NCI-H774 (cell line): ENCODE measurements at regions not wholly inside any gene's neighbourhood (a gene's known extent, or its start where the extent isn't known, plus 50 kb on each side); places are given as distances from the start of the nearest gene placed in this dataset.

ENCODE experiments used
- DNase-seq: peaks from one replicate; lab custom pipeline; 2025; lab: John Stamatoyannopoulos, UW

DNA sequence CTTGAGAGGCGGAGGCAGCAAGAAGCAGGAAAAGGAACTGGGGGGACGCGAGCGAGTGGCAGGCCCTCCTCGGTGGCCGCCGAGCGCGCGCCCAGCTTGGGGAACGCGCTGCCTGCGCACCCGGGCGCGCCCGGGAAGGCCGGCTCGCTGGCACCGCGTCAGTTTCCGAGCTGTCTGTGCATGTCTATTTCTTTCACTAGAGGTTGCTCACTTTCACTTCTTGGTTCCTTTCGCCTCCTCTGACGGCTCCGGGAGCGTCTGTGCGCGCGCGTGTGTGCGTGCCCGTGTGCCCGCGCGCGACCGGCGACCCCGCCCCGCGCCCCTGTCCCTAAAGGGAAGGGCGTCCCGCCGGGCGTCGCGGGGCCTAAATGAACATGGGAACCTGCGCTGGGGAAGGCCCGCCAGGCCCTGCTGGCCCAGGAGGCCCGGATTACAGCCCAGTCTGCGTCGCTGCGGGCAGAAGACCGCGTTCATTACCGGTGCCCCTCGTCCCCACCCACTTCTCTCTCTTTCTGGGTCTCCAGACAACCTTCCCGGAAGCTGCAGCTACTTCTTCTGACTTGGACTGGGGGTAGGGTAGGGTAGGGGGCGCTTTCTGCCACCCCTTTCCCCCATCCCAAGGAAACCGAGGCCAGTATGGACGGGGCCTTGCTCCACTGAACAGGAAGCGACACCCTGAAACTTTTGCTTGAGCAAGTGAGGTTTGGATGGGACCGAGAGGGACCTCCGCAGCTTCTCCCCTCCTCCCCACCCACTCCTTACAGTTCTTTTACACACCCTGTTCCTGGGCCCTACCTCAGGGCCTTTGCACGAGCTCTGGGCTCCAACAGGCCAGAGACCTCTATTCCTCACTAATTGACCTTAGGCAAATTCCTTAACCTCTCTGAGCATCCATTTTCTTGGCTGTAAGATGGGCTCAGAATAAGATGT lies 205.8 kb upstream of the IER5L start:
- DNase-seq = peak; percentile 61

DNA sequence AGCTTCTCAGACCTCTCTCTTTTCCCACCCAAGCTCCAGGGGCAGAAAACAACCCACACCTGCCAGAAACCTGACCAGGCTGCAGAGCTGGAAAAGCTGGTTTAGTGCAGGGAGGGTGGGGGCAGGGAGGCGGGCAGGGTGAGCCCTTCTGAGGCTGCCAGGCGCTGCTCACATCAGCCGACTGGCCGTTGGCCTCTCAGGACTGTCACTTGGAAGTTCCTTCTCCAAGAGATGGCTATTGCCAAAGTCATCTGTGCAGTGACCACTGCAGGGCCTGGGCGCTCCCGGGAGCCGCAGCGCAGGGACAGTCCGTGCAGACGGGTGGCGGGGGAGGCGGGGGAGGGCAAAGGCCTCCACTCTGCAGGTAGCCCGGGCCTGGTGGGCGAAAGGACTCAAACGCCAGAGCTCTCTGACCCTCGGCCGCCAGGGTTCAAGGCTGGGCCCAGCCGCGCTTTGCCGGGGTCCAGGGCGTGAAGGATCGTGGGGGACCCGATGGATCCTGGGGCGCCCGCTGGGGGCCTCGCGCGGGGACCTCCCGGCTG lies 205.0 kb upstream of the IER5L start:
- peak; percentile 76 for DNase-seq

DNA sequence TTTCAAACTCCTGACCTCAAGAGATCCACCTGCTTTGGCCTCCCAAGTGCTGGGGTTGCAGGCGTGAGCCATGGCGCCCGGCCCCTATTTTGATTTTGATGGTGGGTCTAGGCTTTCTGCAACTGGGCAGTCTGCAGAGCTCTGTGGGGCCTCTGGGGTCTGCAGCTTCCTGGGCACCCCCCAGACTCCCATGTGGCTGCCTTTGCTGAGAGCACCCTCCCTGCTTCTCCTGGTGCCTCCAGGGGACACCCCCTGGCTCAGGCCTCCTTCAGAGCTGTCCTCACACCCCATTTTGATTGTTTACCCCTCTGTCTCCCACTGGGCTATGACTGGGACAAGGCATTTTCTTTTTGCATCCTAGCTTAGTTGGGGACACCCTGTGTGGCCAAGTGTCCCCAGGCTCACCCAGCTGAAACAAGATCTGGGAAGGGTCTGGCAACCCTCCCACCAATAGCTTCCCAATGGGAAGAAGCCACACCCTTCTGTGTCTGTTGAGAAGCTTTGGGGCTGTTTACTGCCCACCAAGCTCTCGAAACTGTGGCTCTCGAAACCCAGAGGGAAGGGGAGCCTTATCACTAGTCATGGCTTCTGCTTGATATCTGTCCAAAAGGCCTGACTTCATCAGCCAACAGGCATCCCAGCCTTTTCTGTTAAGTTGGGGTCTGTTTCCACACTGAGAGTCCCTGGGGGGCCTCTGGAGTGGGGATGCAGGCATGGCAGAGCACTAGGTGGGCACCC lies 204.4 kb upstream of the IER5L start:
- DNase-seq = no peak

DNA sequence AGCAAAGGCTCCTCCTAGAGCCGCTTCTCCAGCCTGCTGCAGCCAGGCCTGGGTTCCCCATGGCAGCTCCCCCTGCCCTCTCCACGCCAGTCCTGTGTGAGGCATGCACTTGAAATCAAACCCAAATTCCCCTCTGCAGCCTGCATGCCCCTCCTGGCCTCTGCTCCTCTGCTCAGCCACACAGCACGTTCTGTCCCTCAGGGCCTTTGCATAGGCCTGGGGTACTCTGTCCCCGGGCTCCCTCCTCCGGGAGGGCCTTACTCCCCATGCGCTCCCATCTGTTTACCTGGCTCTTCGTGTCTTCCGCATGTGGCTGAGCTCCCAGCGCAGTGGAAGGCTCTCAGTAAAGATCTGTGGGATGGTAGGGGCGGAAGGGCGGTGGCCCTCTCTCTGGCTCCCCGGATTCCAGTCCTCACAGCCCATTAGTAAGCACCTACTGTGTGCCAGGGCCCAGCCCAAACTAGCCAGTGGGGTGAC lies 203.5 kb upstream of the IER5L start:
- no peak for DNase-seq

DNA sequence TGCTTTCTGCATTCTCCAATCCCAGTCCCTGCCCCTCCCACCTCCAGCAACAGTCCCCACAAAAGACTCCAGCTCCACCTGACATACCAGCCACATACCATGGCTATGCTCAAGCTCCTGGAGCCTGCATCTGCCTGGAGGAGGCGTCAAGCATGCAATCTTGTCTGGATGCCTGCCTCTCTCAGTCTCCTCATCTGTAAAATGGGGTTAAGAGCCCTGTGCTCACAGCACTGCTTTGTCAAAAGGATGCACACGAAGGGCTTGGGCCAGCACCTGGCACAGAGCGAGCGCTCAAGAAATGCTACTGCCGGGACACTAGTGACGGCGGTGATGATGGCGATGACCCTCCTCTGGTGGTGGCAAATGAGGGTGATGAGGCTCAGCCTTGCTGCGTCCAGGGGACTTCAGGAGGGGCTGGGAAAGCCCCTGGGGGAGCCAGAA lies 202.9 kb upstream of the IER5L start:
- DNase-seq = no peak

DNA sequence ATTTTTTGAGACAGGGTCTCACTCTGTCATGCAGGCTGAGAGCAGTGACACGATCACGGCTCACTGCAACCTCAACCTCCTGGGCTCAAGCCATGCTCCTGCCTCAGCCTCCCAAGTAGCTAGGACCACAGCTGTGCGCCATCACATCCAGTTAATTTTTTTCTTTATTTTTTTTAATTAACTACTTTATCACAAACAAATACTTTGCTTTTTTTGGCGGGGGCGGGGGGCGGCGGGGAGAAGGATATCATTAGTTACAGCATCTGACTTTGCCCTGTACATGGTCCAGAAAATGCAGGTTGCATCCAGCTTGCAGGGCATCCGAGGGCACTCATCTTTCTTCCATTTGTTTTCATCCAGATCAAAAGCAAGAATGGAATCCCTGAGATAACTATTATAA lies 201.8 kb upstream of the IER5L start:
- DNase-seq = no peak

DNA sequence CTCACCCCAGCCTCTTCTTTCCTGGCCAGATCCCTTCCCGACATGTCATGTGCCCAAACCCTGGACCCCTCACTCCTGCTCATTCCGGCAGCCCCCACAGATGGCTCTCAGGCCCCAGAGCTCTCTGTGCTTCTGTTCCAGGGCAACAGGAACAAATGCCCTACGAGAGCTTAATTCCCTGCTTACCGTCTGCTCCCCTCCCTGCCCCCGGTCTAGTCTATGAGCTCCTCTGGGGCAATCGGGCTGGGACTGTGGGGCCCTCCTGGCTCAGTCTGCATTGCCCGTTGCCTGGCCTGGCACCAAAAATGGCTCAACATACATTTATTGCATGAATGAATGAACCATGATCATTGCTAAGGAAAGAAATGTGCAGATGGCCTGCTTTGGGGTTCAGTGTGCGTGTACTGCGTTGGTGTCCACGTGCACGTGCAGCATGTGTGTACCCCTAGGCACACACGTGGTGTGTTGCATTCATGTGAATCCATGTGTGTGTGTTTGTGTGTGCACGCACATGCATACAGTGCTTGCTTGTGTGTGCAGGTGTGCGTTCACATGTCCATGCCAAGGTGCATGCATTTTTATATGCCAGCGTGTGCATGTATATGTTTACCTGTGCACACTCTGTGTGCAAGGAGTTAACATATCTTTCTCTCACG lies 201.2 kb upstream of the IER5L start:
- DNase-seq = no peak

DNA sequence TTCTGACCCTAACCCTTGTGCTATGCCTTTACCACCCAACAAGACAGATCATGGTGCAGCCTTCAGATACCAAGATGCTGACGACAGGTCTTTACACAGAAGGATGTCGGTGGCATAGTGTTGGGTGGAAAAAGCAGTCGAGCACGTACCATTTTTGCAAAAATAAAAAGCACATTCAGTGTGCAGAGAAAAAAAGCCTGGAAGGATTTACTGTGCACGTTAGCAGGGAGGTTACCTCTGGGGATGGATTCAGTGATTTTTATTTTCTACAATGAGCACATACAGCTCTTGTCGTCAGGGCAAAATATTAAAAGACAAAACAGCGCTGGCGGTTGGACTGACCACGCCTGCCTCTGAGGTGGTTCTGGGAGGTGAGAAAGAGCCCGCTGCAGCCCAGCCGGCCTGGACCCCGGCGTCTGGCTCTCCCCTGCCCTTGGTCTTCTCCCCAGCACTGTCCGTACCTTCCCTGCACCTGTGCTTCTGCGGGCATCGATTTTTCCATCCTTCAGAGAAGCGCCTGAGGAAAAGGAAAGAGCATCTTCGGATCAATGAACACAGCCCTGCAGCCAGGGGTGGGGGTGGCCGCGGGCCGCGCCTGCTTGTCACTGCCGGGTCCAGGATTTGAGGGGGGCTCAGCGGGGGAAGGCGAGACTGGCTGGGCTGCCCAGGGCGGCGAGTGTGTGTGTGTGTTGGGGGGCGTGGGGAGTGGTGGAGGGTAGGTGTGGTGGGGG lies 200.0 kb upstream of the IER5L start:
- DNase-seq = no peak

DNA sequence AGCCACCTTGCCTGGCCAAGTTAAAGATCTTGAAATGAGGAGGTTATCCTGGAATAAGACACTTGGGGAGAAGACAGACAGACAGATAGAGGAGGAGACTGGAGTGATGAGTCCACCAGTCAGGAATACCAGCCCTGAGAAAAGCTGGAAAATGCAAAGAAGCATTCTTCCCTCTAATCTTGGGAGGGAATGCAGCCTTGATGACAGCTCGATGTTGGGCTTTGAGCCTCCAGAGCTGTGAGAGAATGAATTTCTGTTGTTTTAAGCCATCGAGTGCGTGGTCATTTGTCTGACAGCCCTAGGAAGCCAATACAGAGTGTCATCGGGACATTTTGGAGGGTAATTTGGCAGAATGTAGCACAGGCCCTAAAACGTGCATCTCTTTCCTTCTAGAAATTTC lies 199.1 kb upstream of the IER5L start:
- DNase-seq = no peak

DNA sequence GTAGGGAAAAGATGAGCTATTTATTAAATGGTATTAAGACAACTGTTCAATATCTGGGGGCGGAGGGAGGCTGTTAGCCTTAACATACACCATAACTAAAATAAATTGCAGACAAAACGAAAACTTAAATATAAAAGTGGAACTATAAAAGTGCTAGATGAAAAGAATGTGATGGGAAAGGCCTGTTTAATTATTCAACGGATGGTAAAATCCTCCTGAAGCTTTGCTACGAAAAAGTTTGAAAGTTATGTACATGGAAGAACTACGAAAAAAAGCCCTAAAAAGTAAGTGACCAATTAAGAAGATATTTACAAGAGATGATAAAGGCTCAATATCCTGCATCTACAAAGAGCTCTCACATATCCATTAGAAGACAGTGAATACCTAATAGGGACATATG lies 197.8 kb upstream of the IER5L start:
- DNase-seq = no peak

DNA sequence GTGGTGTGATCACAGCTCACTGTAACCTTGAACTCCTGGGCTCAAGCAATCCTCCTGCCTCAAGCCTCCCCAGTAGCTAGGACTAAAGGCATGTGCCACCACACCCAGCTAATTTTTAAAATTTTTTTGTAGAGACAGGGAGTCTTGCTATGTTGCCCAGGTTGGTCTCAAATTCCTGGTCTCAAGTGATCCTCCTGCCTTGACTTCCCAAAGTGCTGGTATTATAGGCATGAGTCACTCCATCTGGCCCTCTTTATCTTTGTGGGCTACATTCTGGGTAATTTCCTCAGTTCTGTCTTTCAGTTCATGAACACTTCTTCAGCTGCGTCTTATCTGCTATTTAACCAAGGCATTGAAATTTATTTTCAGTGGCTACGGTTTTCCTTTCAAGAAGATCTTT lies 196.6 kb upstream of the IER5L start:
- DNase-seq = no peak

DNA sequence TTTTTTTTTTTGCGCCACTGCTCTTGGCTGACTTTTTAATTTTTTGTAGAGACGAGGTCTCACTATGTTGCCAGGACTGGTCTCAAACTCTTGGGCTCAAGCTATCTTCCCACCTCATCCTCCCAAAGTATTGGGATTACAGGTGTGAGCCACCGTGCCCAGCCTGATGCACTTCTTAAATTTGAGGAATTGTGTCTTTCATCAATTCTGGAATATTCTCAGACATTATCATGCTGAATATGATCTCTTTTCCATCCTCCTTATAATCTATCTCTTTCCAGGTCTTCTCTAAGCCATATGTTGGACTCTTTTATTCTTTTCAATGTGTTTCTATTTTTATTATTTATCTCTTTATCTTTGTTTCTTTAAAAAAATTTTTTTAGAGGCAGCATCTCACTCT lies 196.2 kb upstream of the IER5L start:
- no peak for DNase-seq

DNA sequence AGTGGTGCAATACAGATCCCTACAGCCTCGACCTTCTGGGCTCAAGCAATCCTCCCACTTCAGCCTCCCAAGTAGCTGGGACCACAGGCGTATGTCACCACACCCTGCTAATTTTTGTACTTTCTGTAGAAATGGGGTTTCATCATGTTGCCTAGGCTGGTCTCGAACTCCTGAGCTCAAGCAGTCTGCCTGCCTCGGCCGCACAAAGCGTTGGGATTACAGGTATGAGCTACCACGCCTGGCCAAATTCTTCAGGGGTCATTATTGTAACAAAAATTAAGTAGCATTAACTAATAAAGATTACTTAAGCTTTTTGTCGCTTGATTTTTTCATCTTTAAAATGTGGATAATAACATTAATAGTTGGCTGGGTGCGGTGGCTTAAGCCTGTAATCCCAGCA lies 195.3 kb upstream of the IER5L start:
- no peak for DNase-seq

DNA sequence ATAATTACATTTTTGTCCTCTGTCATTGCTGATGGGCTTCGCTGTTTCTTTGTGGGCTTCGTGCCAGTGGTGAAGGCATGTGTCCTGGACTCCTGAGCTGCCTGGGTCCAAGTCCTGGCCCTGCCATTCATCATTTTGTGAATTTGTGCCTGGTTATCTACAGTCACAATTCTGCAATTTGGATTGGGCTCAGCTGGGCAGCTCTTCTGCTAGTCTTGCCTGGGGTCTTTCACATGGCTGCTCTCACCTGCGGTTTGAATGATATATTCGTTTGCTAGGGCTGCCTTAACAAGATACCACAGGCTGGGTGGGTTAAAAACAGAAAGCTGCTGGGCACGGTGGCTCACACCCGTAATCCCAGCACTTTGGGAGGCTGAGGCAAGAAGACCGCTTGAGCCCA lies 192.7 kb upstream of the IER5L start:
- no peak for DNase-seq

DNA sequence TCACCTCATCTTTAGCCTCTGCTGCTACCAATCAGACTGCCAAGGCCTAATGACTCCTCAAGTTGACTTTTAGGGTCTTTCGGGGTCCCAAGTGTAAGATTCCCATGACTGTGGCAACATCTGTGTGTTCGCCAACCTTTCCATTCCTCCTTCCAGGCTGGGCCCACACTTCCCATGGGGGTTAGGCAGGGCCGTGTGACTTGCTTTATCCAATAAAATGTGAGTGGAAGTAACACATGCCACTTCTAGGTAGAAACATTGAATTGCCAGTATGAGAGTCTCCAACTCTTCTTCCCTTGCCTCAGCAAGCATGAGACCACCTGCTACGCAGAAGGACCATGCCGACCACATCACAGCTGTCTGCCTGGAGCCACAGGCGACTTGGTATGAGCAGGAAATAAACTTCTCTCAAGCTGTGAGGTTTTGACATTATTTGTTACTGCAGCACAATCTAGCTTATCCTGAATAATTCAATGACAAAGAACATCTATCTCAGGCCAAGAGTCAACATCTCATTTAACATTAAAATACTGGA lies 190.4 kb upstream of the IER5L start:
- DNase-seq = no peak

DNA sequence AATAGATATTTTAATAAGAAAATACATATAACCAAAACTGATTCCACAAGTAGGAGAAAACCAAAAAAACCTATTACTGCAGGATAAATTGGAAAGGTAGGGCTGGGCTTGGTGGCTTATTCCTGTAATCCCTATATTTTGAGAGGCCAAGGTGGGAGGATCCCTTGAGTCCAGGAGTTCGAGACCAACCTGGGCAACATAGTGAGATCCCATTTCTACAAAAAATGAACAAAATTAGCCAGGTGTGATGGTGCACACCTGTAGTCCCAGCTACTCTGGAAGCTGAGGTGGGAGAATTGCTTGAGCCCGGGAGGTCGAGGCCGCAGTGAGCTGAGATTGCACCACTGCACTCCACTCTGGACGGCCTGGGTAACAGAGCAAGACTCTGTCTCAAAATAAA lies 189.2 kb upstream of the IER5L start:
- no peak for DNase-seq

DNA sequence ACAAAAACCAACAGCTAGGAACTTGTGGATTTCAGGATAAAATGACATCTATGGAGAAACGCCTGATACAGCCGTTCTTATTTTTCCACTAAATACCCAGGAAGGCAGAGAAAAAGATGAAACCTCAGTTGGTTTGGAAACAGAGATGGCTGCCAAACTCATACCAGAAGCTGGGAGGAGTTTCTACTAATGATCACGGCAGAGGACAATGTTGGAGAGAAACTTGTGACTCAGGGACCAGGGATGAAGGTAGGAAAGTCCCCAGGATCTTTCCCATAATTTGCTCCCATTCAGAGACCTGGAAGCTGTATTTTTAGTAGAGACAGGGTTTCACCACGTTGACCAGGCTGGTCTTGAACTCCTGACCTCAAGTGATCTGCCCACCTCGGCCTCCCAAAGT lies 187.1 kb upstream of the IER5L start:
- DNase-seq = no peak

DNA sequence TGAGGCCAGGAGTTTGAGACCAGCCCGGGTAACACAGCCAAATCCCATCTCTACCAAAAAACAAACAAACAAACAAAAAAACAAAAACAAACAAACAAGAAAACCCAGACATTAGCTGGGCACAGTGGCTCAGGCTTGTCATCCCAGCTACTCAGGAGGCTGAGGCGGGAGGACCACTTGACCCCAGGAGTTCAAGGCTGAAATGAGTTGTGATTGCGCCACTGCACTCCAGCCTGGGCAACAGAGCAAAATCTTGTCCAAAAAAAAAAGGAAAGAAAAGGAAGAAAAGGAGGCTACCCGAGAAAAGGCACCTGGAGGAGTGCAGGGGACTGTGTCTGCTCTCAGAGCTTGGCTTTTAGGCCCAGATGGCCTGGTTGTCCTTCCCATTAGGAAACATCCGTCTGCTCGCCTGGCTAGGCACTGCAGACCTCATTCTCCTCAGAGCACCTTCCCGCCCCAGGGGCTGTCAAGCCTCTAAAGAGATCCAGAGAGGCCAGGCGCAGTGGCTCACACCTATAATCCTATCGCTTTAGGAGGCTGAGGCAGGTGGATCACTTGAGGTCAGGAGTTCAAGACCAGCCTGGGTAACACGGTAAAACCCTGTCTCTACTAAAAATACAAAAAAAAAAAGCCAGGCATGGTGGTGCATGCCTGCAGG lies 185.3 kb upstream of the IER5L start:
- no peak for DNase-seq

DNA sequence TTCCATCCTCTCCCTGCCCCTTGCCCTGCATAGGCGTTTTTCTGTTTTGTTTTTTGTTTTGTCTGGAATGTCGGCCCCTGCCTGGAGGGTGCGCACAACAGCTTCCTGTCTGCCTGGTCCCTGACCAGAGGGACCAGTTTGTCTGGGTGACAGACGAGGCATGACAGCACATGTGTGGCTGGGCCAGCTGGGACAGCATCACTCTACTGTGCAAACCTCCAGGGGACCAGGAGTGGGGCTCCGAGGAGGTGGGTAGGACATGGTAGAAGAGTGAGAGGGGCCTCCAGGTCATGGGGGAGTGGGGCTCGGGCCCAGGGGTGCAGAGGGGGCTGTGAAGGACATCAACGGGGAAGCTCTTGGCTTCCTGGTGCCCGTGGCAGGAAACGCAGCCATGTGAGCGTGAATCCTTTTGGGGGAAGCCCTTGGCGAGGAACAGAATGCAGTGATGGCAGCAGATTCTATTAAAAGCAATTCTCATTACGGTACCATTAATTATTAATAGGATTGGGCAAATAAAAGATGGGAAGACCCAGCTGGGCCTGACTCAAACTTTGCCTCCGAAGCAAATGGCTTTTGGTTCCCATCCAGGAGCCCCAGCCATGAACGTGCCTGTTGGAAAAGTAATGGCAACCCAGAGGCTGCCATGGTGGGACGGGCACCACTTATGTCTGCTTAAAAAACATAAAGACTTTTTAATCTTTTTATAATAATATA lies 184.4 kb upstream of the IER5L start:
- DNase-seq = no peak

DNA sequence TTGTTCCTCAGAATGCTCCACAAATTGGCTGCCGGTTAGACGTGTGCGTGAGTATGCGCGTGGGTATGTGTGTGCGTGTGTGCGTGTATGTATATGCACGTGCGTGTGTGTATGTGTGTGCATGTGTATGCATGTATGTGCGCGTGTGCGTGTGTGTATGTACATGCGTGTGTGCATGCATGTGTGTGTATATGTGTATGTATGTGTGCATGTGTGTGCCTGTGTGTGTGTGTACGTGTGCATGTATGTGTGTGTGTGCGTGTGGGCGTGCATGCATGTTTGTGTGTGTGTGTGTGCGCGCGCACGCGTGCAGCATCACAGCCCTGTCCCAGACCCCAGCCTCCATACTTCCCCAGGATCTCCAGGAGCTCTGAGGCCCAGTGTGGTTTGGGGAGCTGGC lies 183.1 kb upstream of the IER5L start:
- no peak for DNase-seq
